Stomach (tissue), 8 donors: ENCODE measurements at regions not wholly inside any gene's neighbourhood (a gene's known extent, or its start where the extent isn't known, plus 50 kb on each side); places are given as distances from the start of the nearest gene placed in this dataset.

Source experiments
- DNase-seq, 2 donors: peaks; one replicate each; pipeline versions ENCODE4 v3.0.0 to v3.0.0-alpha.2; 2013 to 2019
- H3K27ac ChIP-seq, 5 donors: fragments of 200-600 bp in 4 of 5; sonication (generic) in 4 of 5; one replicate each; pipeline ENCODE4 v1.5.1; 2013 to 2019; ENCODE audit warnings: mild to moderate bottlenecking in 1 of 5, moderate library complexity in 1 of 5
- H3K27me3 ChIP-seq, 3 donors: fragments of 200-600 bp; sonication (generic); one replicate each; pipeline ENCODE4 v1.5.1; 2017 to 2019; ENCODE audit warnings: mixed run types in 1 of 3
- H3K36me3 ChIP-seq, 4 donors: fragments of 200-600 bp; sonication (generic); 1 replicate in 3 of 4; 2 replicates in 1 of 4; pipeline ENCODE4 v1.5.1; 2016 to 2019
- H3K4me1 ChIP-seq, 4 donors: fragments of 200-600 bp; sonication (generic); one replicate each; pipeline ENCODE4 v1.5.1; 2016 to 2019
- H3K4me3 ChIP-seq, 4 donors: fragments of 200-600 bp; sonication (generic) in 3 of 4; one replicate each; pipeline ENCODE4 v1.5.1; 2016 to 2019; ENCODE audit warnings: mild to moderate bottlenecking in 1 of 4
- H3K9me3 ChIP-seq, 4 donors: fragments of 200-600 bp; sonication (generic); one replicate each; pipeline ENCODE4 v1.5.1; 2016 to 2019
- CTCF ChIP-seq, 7 experiments: fragments of 450-650 bp in 4 of 7; fragments of 200-600 bp in 3 of 7; sonication (generic) in 3 of 7; IDR thresholded peaks; one replicate each; pipeline ENCODE4 v1.5.1; 2016 to 2019; ENCODE audit warnings: antibody characterized with exemption in 7 of 7, control low read depth in 2 of 7, mild to moderate bottlenecking in 1 of 7
- EP300 ChIP-seq: sonication (generic); formaldehyde crosslinking; IDR thresholded peaks from one replicate; pipeline ENCODE4 v1.6.1; 2017; ENCODE audit warnings: antibody characterized with exemption
- POLR2A ChIP-seq, 4 donors: fragments of 450-650 bp; IDR thresholded peaks; one replicate each; pipeline ENCODE4 v1.6.1; 2016; ENCODE audit warnings: antibody characterized with exemption in 4 of 4, control low read depth in 2 of 4, mild to moderate bottlenecking in 1 of 4, moderate library complexity in 1 of 4
- POLR2AphosphoS5 ChIP-seq, 3 donors: sonication (generic); formaldehyde crosslinking; IDR thresholded peaks; one replicate each; pipeline ENCODE4 v1.6.1; 2016; ENCODE audit warnings: antibody characterized with exemption in 3 of 3
- WGBS, 5 donors: extraction: QIAGEN DNeasy Blood & Tissue Kit in 3 of 5; methylation state at CpG; one replicate each; pipeline versions ENCODE4 v1.1.5 to v1.1.7; 2013 to 2018; 5-methylcytosine and 5-hydroxymethylcytosine counted together
- intact Hi-C: fragments of 100-400 bp; cut with DNase I; formaldehyde crosslinking; loops from one replicate; pipeline ENCODE4 v1.15.1; 2023; ENCODE audit warnings: low total_unique reads
- donor health status: healthy with polysubstance abuse.
- donor health status: Bipolar disorder and iron deficiency.
- donor health status: healthy.

GRCh38 chr2:78125042-78125441 lies 602.9 kb upstream of the LRRTM4 start:
- H3K9me3 ChIP-seq, result peaks cover 0 to 9% (median 2%) of the 10 kb centered on the region in 4 donors
- H3K4me1 ChIP-seq, result no peaks in the 10 kb centered on the region
- no peak for DNase-seq
- intact Hi-C loops, result no loop called here
- no peak overlapping the region for H3K4me3 ChIP-seq
- no peak for TF ChIP-seq POLR2A (IDR thresholded peaks at IDR 0.05)
- no peak for TF ChIP-seq POLR2AphosphoS5 (IDR thresholded peaks at IDR 0.05)
- TF ChIP-seq EP300, result no peak
- H3K27me3 ChIP-seq, result no peaks in the 10 kb centered on the region
- 87 to 89% (median 88%) methylated on average over 3 of the region's 3 CpGs for WGBS, 5 donors
- no peak overlapping the region for H3K27ac ChIP-seq
- H3K36me3 ChIP-seq, result no peaks in the 10 kb centered on the region

DNA sequence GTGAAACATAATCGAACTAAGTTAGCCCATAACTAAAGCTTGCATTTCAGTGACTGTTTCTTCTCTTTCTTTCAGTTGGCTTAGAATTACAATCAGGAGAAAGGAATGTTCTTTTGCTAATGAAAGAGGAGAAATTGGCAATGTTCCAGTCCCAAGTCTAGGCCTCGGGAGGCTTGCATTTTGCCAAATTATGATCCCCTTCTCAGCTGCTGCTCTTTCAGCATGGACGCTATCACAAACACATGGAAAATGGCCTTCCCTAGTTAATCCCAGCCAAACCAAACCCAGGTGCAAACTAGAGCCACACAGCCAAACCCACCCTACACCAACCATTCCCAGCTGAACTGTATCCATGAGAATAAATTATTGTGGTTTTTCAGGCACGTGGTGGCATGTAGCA lies 605.2 kb upstream of the LRRTM4 start:
- TF ChIP-seq CTCF (IDR thresholded peaks at IDR 0.05) (no peak), POLR2AphosphoS5 (IDR thresholded peaks at IDR 0.05) (no peak), POLR2A (IDR thresholded peaks at IDR 0.05) (no peak), EP300 (no peak)
- Histone ChIP-seq H3K4me3 (no peak overlapping the region), H3K4me1 (no peaks in the 10 kb centered on the region), H3K27me3 (no peaks in the 10 kb centered on the region), H3K36me3 (no peaks in the 10 kb centered on the region), H3K27ac (no peak overlapping the region), H3K9me3 (peaks cover 0 to 9% (median 2%) of the 10 kb centered on the region in 4 donors)
- no peak for DNase-seq
- WGBS, 5 donors, result 48 to 61% (median 56%) methylated on average over 4 of the region's 4 CpGs
- intact Hi-C loops, result no loop called here

DNA sequence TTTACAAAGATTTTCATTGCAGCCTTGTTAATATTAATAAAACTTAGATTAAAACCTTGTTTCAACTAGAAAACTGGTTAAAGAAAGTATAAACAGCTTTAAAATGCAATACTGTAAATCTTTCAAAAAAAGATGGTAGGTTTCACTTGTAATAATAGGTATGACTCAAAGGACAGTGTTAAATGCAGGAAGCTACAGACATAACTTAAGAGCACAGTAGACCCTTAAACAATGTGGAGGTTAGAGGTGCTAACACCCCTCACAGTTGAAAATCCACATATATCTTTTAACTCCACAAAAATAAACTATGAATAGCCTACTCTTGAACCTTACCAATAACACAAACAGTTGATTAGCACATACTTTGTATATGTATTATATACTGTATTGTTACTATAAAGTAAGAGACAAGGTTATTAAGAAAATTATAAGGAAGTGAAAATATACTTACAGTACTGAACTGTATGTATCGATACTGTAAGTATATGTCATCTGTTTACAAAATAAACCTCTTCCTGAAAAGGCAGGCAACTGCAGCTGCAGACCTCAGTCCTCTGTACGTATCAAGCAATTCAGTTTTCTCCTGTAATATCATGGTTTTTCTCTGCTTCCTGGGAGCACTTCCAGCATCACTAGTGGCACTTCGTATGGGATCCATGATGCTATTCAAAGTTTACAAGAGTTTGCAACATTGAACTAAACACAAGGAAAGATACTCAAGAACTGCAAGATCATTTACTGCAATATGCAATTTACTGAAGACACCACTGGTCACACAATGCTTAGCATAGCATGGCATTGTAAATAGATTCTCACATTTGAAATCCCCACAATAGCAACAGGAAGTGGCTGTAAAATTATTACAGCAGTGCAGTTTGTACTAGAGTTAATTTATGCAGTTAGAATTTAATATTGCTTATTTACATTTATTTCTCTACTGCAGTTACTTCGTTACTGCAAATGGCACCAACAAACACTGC lies 610.5 kb upstream of the LRRTM4 start:
- peaks cover 0 to 3% (median 0%) of the 10 kb centered on the region in 4 donors for H3K9me3 ChIP-seq
- no peaks in the 10 kb centered on the region for H3K27me3 ChIP-seq
- intact Hi-C loops, result no loop called here
- no peak overlapping the region for H3K27ac ChIP-seq
- no peaks in the 10 kb centered on the region for H3K4me1 ChIP-seq
- no peak overlapping the region for H3K4me3 ChIP-seq
- DNase-seq, result no peak
- no peak for TF ChIP-seq EP300
- TF ChIP-seq POLR2A (IDR thresholded peaks at IDR 0.05), result no peak
- no peak for TF ChIP-seq CTCF (IDR thresholded peaks at IDR 0.05)
- TF ChIP-seq POLR2AphosphoS5 (IDR thresholded peaks at IDR 0.05), result no peak
- 60 to 74% (median 62%) methylated on average over 4 of the region's 4 CpGs for WGBS, 5 donors
- no peaks in the 10 kb centered on the region for H3K36me3 ChIP-seq

DNA sequence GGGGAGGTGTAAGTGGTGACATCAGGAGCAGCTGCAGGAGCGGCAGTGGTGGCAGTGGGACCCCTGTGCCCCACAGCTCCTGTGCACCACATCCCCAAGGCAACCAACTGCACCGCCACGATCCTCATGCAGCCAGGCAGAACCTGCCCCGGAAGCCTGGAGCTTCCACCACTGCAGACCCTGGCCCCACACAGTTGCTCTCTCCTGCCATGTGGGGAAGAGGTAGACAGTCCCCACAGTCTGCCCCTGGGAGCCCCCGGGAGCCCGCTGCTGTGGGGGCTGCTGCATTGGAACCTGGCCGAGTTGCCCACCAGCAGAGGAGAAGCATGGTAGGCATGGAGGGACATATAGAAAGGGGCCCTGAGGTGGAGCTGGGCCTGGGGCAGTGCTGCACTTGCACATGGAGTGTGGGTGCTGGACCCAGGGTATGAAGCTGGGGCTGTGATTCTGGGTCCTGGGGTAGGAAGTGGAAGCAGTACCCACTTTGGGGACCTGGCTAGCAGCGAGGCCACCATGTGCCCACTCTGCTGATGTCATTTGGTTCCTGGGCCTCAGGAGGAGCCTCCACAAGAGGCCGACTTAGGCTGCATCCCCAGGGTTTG lies 623.3 kb upstream of the LRRTM4 start:
- intact Hi-C loops, result no loop called here
- DNase-seq, result no peak
- Histone ChIP-seq H3K4me1 (no peaks in the 10 kb centered on the region), H3K27me3 (no peaks in the 10 kb centered on the region), H3K36me3 (no peaks in the 10 kb centered on the region), H3K27ac (no peak overlapping the region), H3K4me3 (no peak overlapping the region), H3K9me3 (peaks cover 0 to 12% (median 0%) of the 10 kb centered on the region in 4 donors)
- WGBS, 5 donors, result 81 to 93% (median 86%) methylated on average over 2 to 9 of the region's 9 CpGs
- TF ChIP-seq POLR2A (IDR thresholded peaks at IDR 0.05) (no peak), CTCF (IDR thresholded peaks at IDR 0.05) (no peak), EP300 (no peak), POLR2AphosphoS5 (IDR thresholded peaks at IDR 0.05) (no peak)
